NCI-H226 (cell line): ENCODE measurements at regions not wholly inside any gene's neighbourhood (a gene's known extent, or its start where the extent isn't known, plus 50 kb on each side); places are given as distances from the start of the nearest gene placed in this dataset.

Experiments
- DNase-seq: peaks from one replicate; pipeline ENCODE4 v3.0.0-alpha.2; 2015

GRCh38 chr5:168228668-168229067 lies 62.8 kb upstream of the WWC1 start:
- DNase-seq = no peak

GRCh38 chr5:168234133-168234532 lies 57.3 kb upstream of the WWC1 start:
- DNase-seq = peak; percentile 67

GRCh38 chr5:168238463-168238862 lies 53.0 kb upstream of the WWC1 start:
- no peak for DNase-seq

GRCh38 chr5:168239325-168239724 lies 52.1 kb upstream of the WWC1 start:
- no peak for DNase-seq
